ENCODE measurements at regions not wholly inside any gene's neighbourhood (a gene's known extent, or its start where the extent isn't known, plus 50 kb on each side); places are given as distances from the start of the nearest gene placed in this dataset.

- no peak overlapping the region for H4K91ac ChIP-seq (ENCODE audit: insufficient read length, low read depth, low read length)
- no peak for DNase-seq
- H3K14ac ChIP-seq (ENCODE audit: insufficient read depth, low read length), result no peak overlapping the region
- no peaks in the 10 kb centered on the region for H3K9me3 ChIP-seq (ENCODE audit: control insufficient read depth, low read depth, low read length)
- Mint-ChIP-seq H3K27me3 (ENCODE audit: low read depth) (no peaks in the 10 kb centered on the region), H3K9me3 (peaks cover 54 to 74% of the 10 kb centered on the region in 2 experiments), H3K4me3 (no peak overlapping the region), H3K36me3 (ENCODE audit: insufficient read depth in 1 of 3, low read depth in 3 of 3) (peaks cover 0 to 4% (median 4%) of the 10 kb centered on the region in 3 experiments; a peak in 4 of 7 replicates), H3K27ac (no peak overlapping the region), H3K4me1 (peaks cover 4 to 8% of the 10 kb centered on the region in 2 experiments; a peak in 3 of 4 replicates)
- H3K23ac ChIP-seq (ENCODE audit: insufficient read length, low read depth, low read length), result no peak overlapping the region
- no peaks in the 10 kb centered on the region for H3K79me2 ChIP-seq (ENCODE audit: insufficient read depth, low read length)
- no peak overlapping the region for H2BK120ac ChIP-seq (ENCODE audit: low read depth, low read length, poor library complexity, severe bottlenecking)
- no peak overlapping the region for H2AK5ac ChIP-seq (ENCODE audit: insufficient read length, low read length)
- peaks cover 2% of the 10 kb centered on the region; the same call in 1 of the 2 replicates for H3K4me1 ChIP-seq (ENCODE audit: insufficient read depth, low read length)
- H2BK5ac ChIP-seq (ENCODE audit: insufficient read length, low read length), result no peak overlapping the region
- no peak overlapping the region for H2BK20ac ChIP-seq (ENCODE audit: low read depth, low read length, poor library complexity, severe bottlenecking)
- no CpG with 5 or more reads among the region's 1 CpG for WGBS (ENCODE audit: extremely low coverage, insufficient read length, low lambda C conversion rate)
- H2BK15ac ChIP-seq (ENCODE audit: low read depth, low read length), result no peak overlapping the region
- no peaks in the 10 kb centered on the region for H3K79me1 ChIP-seq (ENCODE audit: insufficient read depth, low read depth, low read length, poor library complexity, severe bottlenecking)
- H3T11ph ChIP-seq (ENCODE audit: low read length), result no peak overlapping the region
- H4K8ac ChIP-seq (replicated peaks; ENCODE audit: insufficient read length, low read depth, low read length), result no peak overlapping the region
- no peaks in the 10 kb centered on the region for H3K23me2 ChIP-seq (ENCODE audit: insufficient read length, low read depth, low read length, poor library complexity, severe bottlenecking)
- H2AFZ ChIP-seq (ENCODE audit: low read length), result no peak overlapping the region
- no peak overlapping the region for H2BK12ac ChIP-seq (ENCODE audit: insufficient read length, low read depth, low read length)
- H3K27ac ChIP-seq (ENCODE audit: insufficient read length, low read depth, low read length), result no peak overlapping the region
- no peaks in the 10 kb centered on the region for H3K27me3 ChIP-seq (ENCODE audit: insufficient read depth, low read length)
- TF ChIP-seq CTCF (conservative IDR thresholded peaks at IDR 0.05), result no peak
- no peak overlapping the region for H3K18ac ChIP-seq (ENCODE audit: insufficient read length, low read depth, low read length)
- no peak overlapping the region for H3K4me2 ChIP-seq (ENCODE audit: insufficient read depth, insufficient read length, low read length)
- no peak overlapping the region for H3K4ac ChIP-seq (ENCODE audit: low read depth, low read length)
- H4K5ac ChIP-seq (ENCODE audit: insufficient read length, low read depth, low read length), result no peak overlapping the region
- H4K20me1 ChIP-seq (ENCODE audit: control insufficient read depth, insufficient read depth, insufficient read length), result no peaks in the 10 kb centered on the region
- H3K9ac ChIP-seq (ENCODE audit: extremely low read depth, insufficient read length, low read length), result no peak overlapping the region
- no peak overlapping the region for H3K56ac ChIP-seq (ENCODE audit: insufficient read length, low read depth, low read length)
Observed at GRCh38 chrX:38970074-38970473, 168.8 kb downstream of the MID1IP1 start.

All from H9 (cell line).